WTC11 (cell line): ENCODE measurements at regions not wholly inside any gene's neighbourhood (a gene's known extent, or its start where the extent isn't known, plus 50 kb on each side); places are given as distances from the start of the nearest gene placed in this dataset.

Source experiments
- ATAC-seq: fragments of 200-7000 bp; cut with Tn5 transposase; 2 replicates; pipeline ENCODE4 v1.10.0; 2021; ENCODE audit warnings: mild to moderate bottlenecking, moderate library complexity
- CTCF ChIA-PET: fragments of 300-600 bp; sonication (Branson Sonifier 250); formaldehyde crosslinking; loops from one replicate; lab custom pipeline; 2021; ENCODE audit warnings: antibody characterized with exemption; lab: Charles Lee
- POLR2A ChIA-PET: fragments of 350-600 bp; sonication (Branson Sonifier 250); formaldehyde crosslinking; loops from one replicate; lab custom pipeline; 2021; ENCODE audit warnings: antibody characterized with exemption; lab: Charles Lee
- DNase-seq: peaks from one replicate; pipeline ENCODE4 v3.0.0; 2021; ENCODE audit warnings: low spot score
- H3K27ac Mint-ChIP-seq: 2 replicates; pipeline ENCODE4 v1.8.0; 2021; ENCODE audit warnings: mixed read lengths
- H3K27me3 Mint-ChIP-seq: 2 replicates; pipeline ENCODE4 v1.8.0; 2021; ENCODE audit warnings: low read depth, mild to moderate bottlenecking, moderate library complexity, mixed read lengths
- H3K36me3 Mint-ChIP-seq: 2 replicates; pipeline ENCODE4 v1.8.0; 2021; ENCODE audit warnings: mixed read lengths
- H3K4me1 Mint-ChIP-seq: 2 replicates; pipeline ENCODE4 v1.8.0; 2022; ENCODE audit warnings: mixed read lengths
- H3K4me3 Mint-ChIP-seq: 2 replicates; pipeline ENCODE4 v1.8.0; 2021; ENCODE audit warnings: mild to moderate bottlenecking, moderate library complexity, mixed read lengths
- H3K9me3 Mint-ChIP-seq: 2 replicates; pipeline ENCODE4 v1.8.0; 2021; ENCODE audit warnings: mixed read lengths
- CBFB ChIP-seq: sonication (generic); formaldehyde crosslinking; IDR thresholded peaks from 2 replicates; pipeline ENCODE4 v1.8.1; 2022; ENCODE audit warnings: mild to moderate bottlenecking, low read depth, missing genetic modification reagents
- CREM ChIP-seq: sonication (generic); formaldehyde crosslinking; IDR thresholded peaks from 2 replicates; pipeline ENCODE4 v1.8.1; 2022; ENCODE audit warnings: mild to moderate bottlenecking, missing genetic modification reagents, moderate library complexity
- EMX1 ChIP-seq: fragments of 250-450 bp; sonication (Bioruptor Pico); IDR thresholded peaks from 2 replicates; pipeline ENCODE4 v1.8.0; 2021; ENCODE audit warnings: mild to moderate bottlenecking
- FOXP1 ChIP-seq: sonication (generic); formaldehyde crosslinking; IDR thresholded peaks from 2 replicates; pipeline ENCODE4 v1.8.0; 2022; ENCODE audit warnings: missing genetic modification reagents, mild to moderate bottlenecking, moderate library complexity, borderline replicate concordance
- GRHL2 ChIP-seq: fragments of 250-450 bp; sonication (Bioruptor Pico); IDR thresholded peaks from 2 replicates; pipeline ENCODE4 v1.8.0; 2022; ENCODE audit warnings: mild to moderate bottlenecking, moderate library complexity; ENCODE audit not compliant: insufficient replicate concordance, severe bottlenecking
- KAT7 ChIP-seq: sonication (generic); formaldehyde crosslinking; IDR thresholded peaks from 2 replicates; pipeline ENCODE4 v1.8.1; 2023; ENCODE audit warnings: missing genetic modification reagents, mild to moderate bottlenecking, borderline replicate concordance
- MYBL2 ChIP-seq: sonication (generic); formaldehyde crosslinking; IDR thresholded peaks from 2 replicates; pipeline ENCODE4 v1.8.1; 2023; ENCODE audit warnings: mild to moderate bottlenecking, moderate library complexity, missing genetic modification reagents
- NR1H2 ChIP-seq: sonication (generic); formaldehyde crosslinking; IDR thresholded peaks from 2 replicates; pipeline ENCODE4 v1.9.0; 2021; ENCODE audit warnings: mild to moderate bottlenecking, moderate library complexity, missing genetic modification reagents
- NR2C2 ChIP-seq: sonication (generic); formaldehyde crosslinking; IDR thresholded peaks from 2 replicates; pipeline ENCODE4 v1.8.0; 2022; ENCODE audit warnings: mild to moderate bottlenecking, missing genetic modification reagents
- RELA ChIP-seq: sonication (generic); formaldehyde crosslinking; IDR thresholded peaks from 2 replicates; pipeline ENCODE4 v1.8.1; 2022; ENCODE audit warnings: missing genetic modification reagents, mild to moderate bottlenecking, borderline replicate concordance
- RORB ChIP-seq: fragments of 250-450 bp; sonication (Bioruptor Pico); IDR thresholded peaks from 2 replicates; pipeline ENCODE4 v1.9.0; 2021; ENCODE audit warnings: mild to moderate bottlenecking
- TEAD4 ChIP-seq: sonication (generic); formaldehyde crosslinking; IDR thresholded peaks from 2 replicates; pipeline ENCODE4 v1.8.0; 2022; ENCODE audit warnings: mild to moderate bottlenecking, missing genetic modification reagents
- ZNF232 ChIP-seq: sonication (generic); formaldehyde crosslinking; IDR thresholded peaks from 2 replicates; pipeline ENCODE4 v1.8.0; 2022; ENCODE audit warnings: mild to moderate bottlenecking, missing genetic modification reagents
- ZNF263 ChIP-seq: sonication (generic); formaldehyde crosslinking; IDR thresholded peaks from 2 replicates; pipeline ENCODE4 v1.8.1; 2022; ENCODE audit warnings: low read depth, mild to moderate bottlenecking, moderate library complexity, missing genetic modification reagents
- ZNF671 ChIP-seq: fragments of 250-450 bp; sonication (Bioruptor Pico); IDR thresholded peaks from 2 replicates; pipeline ENCODE4 v1.8.0; 2021; ENCODE audit warnings: mild to moderate bottlenecking
- TF ChIP-seq, protein P1 (sequence below): sonication (generic); formaldehyde crosslinking; IDR thresholded peaks from 2 replicates; pipeline ENCODE4 v1.8.1; 2022; ENCODE audit warnings: low read depth, missing genetic modification reagents, borderline replicate concordance
- TF ChIP-seq, protein P2 (sequence below): sonication (generic); formaldehyde crosslinking; IDR thresholded peaks from 2 replicates; pipeline ENCODE4 v1.8.1; 2023; ENCODE audit warnings: mild to moderate bottlenecking, missing genetic modification reagents, borderline replicate concordance
- TF ChIP-seq, protein P3 (sequence below): fragments of 250-450 bp; sonication (Bioruptor Pico); IDR thresholded peaks from 2 replicates; pipeline ENCODE4 v1.9.0; 2021; ENCODE audit warnings: moderate library complexity, mild to moderate bottlenecking, inconsistent platforms, borderline replicate concordance
- TF ChIP-seq, protein P4 (sequence below): sonication (generic); formaldehyde crosslinking; IDR thresholded peaks from 2 replicates; pipeline ENCODE4 v1.8.1; 2022; ENCODE audit warnings: missing genetic modification reagents, borderline replicate concordance
- TF ChIP-seq, protein P5 (sequence below): sonication (generic); formaldehyde crosslinking; IDR thresholded peaks from 2 replicates; pipeline ENCODE4 v1.8.0; 2023; ENCODE audit warnings: missing genetic modification reagents
- TF ChIP-seq, protein P6 (sequence below): fragments of 200-600 bp; IDR thresholded peaks from 2 replicates; pipeline ENCODE4 v1.8.0; 2022; ENCODE audit warnings: antibody characterized with exemption
- TF ChIP-seq, protein P7 (sequence below): sonication (generic); formaldehyde crosslinking; IDR thresholded peaks from 2 replicates; pipeline ENCODE4 v1.8.1; 2022; ENCODE audit warnings: low read depth, mild to moderate bottlenecking, moderate library complexity, missing genetic modification reagents, borderline replicate concordance

DNA sequence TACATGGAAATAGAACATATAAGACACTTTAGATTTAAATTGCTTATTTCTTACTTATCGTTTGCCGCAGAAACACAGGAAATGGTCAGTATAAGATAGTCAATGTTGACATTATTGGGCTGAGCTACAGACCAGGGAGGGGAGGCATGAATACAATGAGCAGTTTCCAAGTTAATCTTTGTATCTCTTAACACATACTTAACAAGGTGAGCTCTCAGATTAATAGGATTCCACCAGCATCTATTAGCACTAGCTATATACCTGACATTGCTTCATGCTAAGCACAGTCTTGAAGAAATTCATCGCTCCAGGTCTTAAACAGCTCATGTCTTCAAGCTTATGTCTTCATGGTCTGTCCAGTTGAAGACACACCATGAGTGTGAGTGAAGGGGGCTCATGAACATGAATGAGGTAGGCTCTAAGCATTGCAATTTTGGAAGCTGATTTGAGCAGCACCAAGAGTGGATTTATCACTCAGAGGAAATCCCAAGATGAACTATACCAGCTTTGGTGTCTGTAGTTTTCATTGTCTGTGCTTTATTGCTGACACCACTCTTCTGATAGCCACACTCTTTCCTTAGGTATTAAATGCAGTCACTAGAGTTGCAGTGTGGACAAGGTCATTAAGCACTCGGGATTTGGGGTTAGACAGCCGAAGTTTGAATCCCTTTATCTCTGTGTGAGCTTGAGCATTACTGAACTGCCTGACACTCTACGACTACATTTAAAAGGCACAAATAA lies 359.3 kb upstream of the EPHA4 start:
- ChIA-PET CTCF (interaction anchor here (0.9 kb wide), 1 partner anchor 358 kb away, joined by 3 read pairs; no protein-coding TSS in a partner anchor), POLR2A (interaction anchor here (0.6 kb wide), 1 partner anchor 53 kb away, joined by 5 read pairs; no protein-coding TSS in a partner anchor)
- Mint-ChIP-seq H3K4me3 (no peak overlapping the region), H3K4me1 (peaks cover 4% of the 10 kb centered on the region), H3K9me3 (no peaks in the 10 kb centered on the region), H3K27me3 (no peaks in the 10 kb centered on the region), H3K36me3 (no peaks in the 10 kb centered on the region), H3K27ac (no peak overlapping the region)
- DNase-seq (no peak), ATAC-seq (no peak)
- TF ChIP-seq, protein P1, sequence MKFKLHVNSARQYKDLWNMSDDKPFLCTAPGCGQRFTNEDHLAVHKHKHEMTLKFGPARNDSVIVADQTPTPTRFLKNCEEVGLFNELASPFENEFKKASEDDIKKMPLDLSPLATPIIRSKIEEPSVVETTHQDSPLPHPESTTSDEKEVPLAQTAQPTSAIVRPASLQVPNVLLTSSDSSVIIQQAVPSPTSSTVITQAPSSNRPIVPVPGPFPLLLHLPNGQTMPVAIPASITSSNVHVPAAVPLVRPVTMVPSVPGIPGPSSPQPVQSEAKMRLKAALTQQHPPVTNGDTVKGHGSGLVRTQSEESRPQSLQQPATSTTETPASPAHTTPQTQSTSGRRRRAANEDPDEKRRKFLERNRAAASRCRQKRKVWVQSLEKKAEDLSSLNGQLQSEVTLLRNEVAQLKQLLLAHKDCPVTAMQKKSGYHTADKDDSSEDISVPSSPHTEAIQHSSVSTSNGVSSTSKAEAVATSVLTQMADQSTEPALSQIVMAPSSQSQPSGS = no peak
- TF ChIP-seq MYBL2 (CRISPR knock-in tag) (no peak), FOXP1 (CRISPR knock-in tag) (no peak), KAT7 (CRISPR knock-in tag) (no peak), ZNF232 (no peak), GRHL2 (CRISPR knock-in tag) (no peak), ZNF263 (CRISPR knock-in tag) (no peak), NR2C2 (CRISPR knock-in tag) (no peak), CBFB (CRISPR knock-in tag) (no peak), RELA (CRISPR knock-in tag) (no peak), CREM (no peak), RORB (CRISPR knock-in tag) (no peak)
- TF ChIP-seq, protein P2, sequence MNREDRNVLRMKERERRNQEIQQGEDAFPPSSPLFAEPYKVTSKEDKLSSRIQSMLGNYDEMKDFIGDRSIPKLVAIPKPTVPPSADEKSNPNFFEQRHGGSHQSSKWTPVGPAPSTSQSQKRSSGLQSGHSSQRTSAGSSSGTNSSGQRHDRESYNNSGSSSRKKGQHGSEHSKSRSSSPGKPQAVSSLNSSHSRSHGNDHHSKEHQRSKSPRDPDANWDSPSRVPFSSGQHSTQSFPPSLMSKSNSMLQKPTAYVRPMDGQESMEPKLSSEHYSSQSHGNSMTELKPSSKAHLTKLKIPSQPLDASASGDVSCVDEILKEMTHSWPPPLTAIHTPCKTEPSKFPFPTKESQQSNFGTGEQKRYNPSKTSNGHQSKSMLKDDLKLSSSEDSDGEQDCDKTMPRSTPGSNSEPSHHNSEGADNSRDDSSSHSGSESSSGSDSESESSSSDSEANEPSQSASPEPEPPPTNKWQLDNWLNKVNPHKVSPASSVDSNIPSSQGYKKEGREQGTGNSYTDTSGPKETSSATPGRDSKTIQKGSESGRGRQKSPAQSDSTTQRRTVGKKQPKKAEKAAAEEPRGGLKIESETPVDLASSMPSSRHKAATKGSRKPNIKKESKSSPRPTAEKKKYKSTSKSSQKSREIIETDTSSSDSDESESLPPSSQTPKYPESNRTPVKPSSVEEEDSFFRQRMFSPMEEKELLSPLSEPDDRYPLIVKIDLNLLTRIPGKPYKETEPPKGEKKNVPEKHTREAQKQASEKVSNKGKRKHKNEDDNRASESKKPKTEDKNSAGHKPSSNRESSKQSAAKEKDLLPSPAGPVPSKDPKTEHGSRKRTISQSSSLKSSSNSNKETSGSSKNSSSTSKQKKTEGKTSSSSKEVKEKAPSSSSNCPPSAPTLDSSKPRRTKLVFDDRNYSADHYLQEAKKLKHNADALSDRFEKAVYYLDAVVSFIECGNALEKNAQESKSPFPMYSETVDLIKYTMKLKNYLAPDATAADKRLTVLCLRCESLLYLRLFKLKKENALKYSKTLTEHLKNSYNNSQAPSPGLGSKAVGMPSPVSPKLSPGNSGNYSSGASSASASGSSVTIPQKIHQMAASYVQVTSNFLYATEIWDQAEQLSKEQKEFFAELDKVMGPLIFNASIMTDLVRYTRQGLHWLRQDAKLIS (CRISPR knock-in tag) = no peak
- TF ChIP-seq, protein P3, sequence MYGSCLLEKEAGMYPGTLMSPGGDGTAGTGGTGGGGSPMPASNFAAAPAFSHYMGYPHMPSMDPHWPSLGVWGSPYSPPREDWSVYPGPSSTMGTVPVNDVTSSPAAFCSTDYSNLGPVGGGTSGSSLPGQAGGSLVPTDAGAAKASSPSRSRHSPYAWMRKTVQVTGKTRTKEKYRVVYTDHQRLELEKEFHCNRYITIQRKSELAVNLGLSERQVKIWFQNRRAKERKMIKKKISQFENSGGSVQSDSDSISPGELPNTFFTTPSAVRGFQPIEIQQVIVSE (CRISPR knock-in tag) = no peak
- TF ChIP-seq, protein P4, sequence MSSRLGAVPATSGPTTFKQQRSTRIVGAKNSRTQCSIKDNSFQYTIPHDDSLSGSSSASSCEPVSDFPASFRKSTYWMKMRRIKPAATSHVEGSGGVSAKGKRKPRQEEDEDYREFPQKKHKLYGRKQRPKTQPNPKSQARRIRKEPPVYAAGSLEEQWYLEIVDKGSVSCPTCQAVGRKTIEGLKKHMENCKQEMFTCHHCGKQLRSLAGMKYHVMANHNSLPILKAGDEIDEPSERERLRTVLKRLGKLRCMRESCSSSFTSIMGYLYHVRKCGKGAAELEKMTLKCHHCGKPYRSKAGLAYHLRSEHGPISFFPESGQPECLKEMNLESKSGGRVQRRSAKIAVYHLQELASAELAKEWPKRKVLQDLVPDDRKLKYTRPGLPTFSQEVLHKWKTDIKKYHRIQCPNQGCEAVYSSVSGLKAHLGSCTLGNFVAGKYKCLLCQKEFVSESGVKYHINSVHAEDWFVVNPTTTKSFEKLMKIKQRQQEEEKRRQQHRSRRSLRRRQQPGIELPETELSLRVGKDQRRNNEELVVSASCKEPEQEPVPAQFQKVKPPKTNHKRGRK = no peak

DNA sequence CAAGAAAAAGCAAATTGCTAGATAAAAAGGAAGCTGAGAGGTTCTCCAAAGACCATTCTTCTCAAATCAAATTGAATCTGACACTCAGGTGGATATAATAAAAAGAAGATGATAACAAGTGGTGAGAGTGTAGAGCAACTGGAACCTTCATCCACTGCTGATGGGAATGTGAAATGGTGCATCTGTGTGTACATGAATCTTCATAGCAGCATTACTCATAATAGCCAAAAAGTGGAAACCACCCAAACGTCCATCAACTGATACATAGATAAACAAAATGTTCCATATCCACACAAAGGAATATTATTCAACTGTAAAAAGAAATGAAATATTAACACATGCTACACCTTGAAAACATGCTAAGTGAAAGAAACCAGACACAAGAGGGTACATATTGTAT lies 357.2 kb upstream of the EPHA4 start:
- DNase-seq = no peak
- Mint-ChIP-seq H3K9me3 (no peaks in the 10 kb centered on the region), H3K4me1 (peaks cover 4% of the 10 kb centered on the region), H3K27ac (no peak overlapping the region), H3K27me3 (no peaks in the 10 kb centered on the region), H3K36me3 (no peaks in the 10 kb centered on the region), H3K4me3 (no peak overlapping the region)
- ATAC-seq = no peak
- ChIA-PET CTCF (no interaction called here), POLR2A (no interaction called here)
- TF ChIP-seq, protein P5, sequence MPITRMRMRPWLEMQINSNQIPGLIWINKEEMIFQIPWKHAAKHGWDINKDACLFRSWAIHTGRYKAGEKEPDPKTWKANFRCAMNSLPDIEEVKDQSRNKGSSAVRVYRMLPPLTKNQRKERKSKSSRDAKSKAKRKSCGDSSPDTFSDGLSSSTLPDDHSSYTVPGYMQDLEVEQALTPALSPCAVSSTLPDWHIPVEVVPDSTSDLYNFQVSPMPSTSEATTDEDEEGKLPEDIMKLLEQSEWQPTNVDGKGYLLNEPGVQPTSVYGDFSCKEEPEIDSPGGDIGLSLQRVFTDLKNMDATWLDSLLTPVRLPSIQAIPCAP = no peak
- no peak for TF ChIP-seq NR1H2 (CRISPR knock-in tag)
- no peak for TF ChIP-seq ZNF671 (CRISPR knock-in tag)
- TF ChIP-seq TEAD4 = no peak
- TF ChIP-seq, protein P1 = no peak
- TF ChIP-seq, protein P6, sequence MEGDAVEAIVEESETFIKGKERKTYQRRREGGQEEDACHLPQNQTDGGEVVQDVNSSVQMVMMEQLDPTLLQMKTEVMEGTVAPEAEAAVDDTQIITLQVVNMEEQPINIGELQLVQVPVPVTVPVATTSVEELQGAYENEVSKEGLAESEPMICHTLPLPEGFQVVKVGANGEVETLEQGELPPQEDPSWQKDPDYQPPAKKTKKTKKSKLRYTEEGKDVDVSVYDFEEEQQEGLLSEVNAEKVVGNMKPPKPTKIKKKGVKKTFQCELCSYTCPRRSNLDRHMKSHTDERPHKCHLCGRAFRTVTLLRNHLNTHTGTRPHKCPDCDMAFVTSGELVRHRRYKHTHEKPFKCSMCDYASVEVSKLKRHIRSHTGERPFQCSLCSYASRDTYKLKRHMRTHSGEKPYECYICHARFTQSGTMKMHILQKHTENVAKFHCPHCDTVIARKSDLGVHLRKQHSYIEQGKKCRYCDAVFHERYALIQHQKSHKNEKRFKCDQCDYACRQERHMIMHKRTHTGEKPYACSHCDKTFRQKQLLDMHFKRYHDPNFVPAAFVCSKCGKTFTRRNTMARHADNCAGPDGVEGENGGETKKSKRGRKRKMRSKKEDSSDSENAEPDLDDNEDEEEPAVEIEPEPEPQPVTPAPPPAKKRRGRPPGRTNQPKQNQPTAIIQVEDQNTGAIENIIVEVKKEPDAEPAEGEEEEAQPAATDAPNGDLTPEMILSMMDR = no peak
- no peak for TF ChIP-seq EMX1 (CRISPR knock-in tag)
- TF ChIP-seq, protein P7, sequence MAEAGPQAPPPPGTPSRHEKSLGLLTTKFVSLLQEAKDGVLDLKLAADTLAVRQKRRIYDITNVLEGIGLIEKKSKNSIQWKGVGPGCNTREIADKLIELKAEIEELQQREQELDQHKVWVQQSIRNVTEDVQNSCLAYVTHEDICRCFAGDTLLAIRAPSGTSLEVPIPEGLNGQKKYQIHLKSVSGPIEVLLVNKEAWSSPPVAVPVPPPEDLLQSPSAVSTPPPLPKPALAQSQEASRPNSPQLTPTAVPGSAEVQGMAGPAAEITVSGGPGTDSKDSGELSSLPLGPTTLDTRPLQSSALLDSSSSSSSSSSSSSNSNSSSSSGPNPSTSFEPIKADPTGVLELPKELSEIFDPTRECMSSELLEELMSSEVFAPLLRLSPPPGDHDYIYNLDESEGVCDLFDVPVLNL = no peak
- TF ChIP-seq NR2C2 (CRISPR knock-in tag) = no peak
